ENCODE measurements at regions not wholly inside any gene's neighbourhood (a gene's known extent, or its start where the extent isn't known, plus 50 kb on each side); places are given as distances from the start of the nearest gene placed in this dataset.
"Not testable (repeated sequence)": the region's sequence is repeated elsewhere in the genome, so short reads cannot be mapped to it uniquely, and the experiment has no call there.

DNA sequence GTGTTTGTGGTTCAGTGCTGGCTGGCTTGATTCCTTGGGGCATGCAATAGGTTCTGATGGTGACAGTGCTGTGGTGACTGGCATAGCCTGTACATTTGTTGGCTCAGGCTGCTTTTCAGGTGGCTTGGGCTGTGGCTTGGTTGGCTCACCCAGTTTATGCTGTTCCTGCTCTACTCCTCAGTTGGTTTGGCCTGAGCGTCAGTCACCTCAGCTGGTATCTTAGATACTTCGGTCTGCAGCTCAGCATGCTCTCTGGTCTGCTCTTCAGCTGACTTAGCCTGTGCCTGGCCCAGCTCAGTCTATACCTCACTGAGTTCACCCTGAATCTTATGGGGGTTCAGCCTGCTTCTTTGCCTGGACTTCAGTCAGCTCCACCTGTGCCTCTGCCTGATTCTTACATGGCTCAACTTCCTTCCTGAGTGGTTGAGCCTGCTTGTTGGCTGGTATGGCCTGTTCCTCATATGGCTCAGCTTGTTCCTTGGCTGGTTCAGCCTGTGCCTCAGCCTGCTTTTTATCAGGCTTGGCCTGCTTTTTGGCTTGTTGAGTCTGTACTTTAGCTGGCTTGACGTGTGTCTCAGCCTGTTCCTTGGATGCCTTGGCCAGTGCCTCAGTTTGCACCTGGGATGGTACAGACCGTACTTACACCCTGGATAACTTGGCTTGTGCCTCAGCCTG is 170.6 kb downstream of the MSN start:
- no peaks in the 10 kb centered on the region for H3K9me3 ChIP-seq (ENCODE audit: control insufficient read depth, low read length)
- H3K4me1 ChIP-seq (ENCODE audit: control insufficient read depth, insufficient read depth, low read length): no peaks in the 10 kb centered on the region
- no peak overlapping the region for H3K4me3 ChIP-seq (ENCODE audit: insufficient read depth, low read depth, low read length)
- no peaks in the 10 kb centered on the region for H3K27me3 ChIP-seq (ENCODE audit: control insufficient read depth, insufficient read depth, low read length, poor library complexity, severe bottlenecking)
- no peak overlapping the region for H3K27ac ChIP-seq (ENCODE audit: insufficient read depth, low read depth, low read length, poor library complexity, severe bottlenecking)
- WGBS, 2 experiments: 92 to 97% methylated on average over 4 of the region's 4 CpGs
- H3K36me3 ChIP-seq (ENCODE audit: control insufficient read depth, insufficient read depth, low read length): no peaks in the 10 kb centered on the region

DNA sequence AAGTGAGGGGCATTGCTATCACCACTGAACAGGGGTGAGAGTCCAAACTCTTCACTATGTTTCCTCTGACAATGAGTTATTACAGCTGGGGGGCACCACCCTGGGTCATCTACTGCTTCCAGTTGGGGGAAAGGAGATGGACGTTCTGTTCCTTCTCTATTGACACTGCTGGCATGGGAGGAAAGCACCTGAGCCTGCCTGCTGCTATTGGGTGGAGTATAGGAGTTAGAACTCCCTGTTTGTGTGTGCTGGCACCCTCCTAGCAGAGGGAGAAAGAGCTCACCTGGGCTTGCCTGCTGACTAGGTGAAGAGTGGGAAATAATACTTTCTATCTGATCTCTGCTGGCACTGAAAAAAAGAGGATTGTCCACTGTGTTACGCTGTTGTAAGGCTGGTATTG is 163.8 kb downstream of the MSN start:
- Histone ChIP-seq H3K27me3 (ENCODE audit: control insufficient read depth, insufficient read depth, low read length, poor library complexity, severe bottlenecking) (no peaks in the 10 kb centered on the region), H3K36me3 (ENCODE audit: control insufficient read depth, insufficient read depth, low read length) (no peaks in the 10 kb centered on the region), H3K4me1 (ENCODE audit: control insufficient read depth, insufficient read depth, low read length) (no peaks in the 10 kb centered on the region), H3K4me3 (ENCODE audit: insufficient read depth, low read depth, low read length) (no peak overlapping the region), H3K27ac (ENCODE audit: insufficient read depth, low read depth, low read length, poor library complexity, severe bottlenecking) (no peak overlapping the region), H3K9me3 (ENCODE audit: control insufficient read depth, low read length) (no peaks in the 10 kb centered on the region)
- 56 to 83% methylated on average over 1 to 2 of the region's 2 CpGs for WGBS, 2 experiments

DNA sequence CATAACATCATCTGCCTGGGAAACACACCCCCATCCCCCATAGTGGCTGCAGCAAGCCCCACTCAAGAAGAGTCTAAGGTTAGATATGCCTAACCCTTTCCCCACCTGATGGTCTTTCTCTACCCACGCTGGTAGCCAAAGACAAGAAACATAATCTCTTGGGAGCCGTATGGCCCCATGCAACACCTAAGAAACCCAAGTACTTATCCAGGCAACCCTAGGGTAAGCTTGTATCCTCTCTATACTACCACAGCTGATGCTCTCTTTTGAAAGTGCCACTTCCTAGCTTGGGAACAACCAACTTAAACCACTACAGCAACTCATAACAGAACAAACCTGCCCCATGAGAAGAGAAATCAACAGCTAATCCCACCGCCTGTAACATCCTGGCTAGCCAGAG is 161.1 kb downstream of the MSN start:
- H3K4me1 ChIP-seq (ENCODE audit: control insufficient read depth, insufficient read depth, low read length): no peaks in the 10 kb centered on the region
- WGBS, 2 experiments: 86 to 97% methylated on average over 3 of the region's 3 CpGs
- no peak overlapping the region for H3K27ac ChIP-seq (ENCODE audit: insufficient read depth, low read depth, low read length, poor library complexity, severe bottlenecking)

DNA sequence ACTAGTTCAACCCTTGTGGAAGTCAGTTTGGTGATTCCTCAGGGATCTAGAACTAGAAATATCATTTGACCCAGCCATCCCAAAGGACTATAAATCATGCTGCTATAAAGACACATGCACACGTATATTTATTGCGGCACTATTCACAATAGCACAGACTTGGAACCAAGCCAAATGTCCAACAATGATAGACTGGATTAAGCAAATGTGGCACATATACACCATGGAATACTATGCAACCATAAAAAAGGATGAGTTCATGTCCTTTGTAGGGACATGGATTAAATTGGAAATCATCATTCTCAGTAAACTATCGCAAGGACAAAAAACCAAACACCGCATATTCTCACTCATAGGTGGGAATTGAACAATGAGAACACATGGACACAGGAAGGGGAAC is 157.8 kb downstream of the MSN start:
- not testable (repeated sequence) for H3K27ac ChIP-seq (ENCODE audit: insufficient read depth, low read depth, low read length, poor library complexity, severe bottlenecking); H3K4me1 ChIP-seq (ENCODE audit: control insufficient read depth, insufficient read depth, low read length); H3K9me3 ChIP-seq (ENCODE audit: control insufficient read depth, low read length); H3K36me3 ChIP-seq (ENCODE audit: control insufficient read depth, insufficient read depth, low read length); H3K4me3 ChIP-seq (ENCODE audit: insufficient read depth, low read depth, low read length)
- H3K27me3 ChIP-seq (ENCODE audit: control insufficient read depth, insufficient read depth, low read length, poor library complexity, severe bottlenecking): peaks cover 10% of the 10 kb centered on the region
- 85 to 100% methylated on average over 2 of the region's 4 CpGs for WGBS, 2 experiments

More for the DNA sequence above, 161.1 kb downstream of the MSN start:
- Histone ChIP-seq H3K27me3 (ENCODE audit: control insufficient read depth, insufficient read depth, low read length, poor library complexity, severe bottlenecking) (no peaks in the 10 kb centered on the region), H3K9me3 (ENCODE audit: control insufficient read depth, low read length) (no peaks in the 10 kb centered on the region), H3K36me3 (ENCODE audit: control insufficient read depth, insufficient read depth, low read length) (no peaks in the 10 kb centered on the region), H3K4me3 (ENCODE audit: insufficient read depth, low read depth, low read length) (no peak overlapping the region)

DNA sequence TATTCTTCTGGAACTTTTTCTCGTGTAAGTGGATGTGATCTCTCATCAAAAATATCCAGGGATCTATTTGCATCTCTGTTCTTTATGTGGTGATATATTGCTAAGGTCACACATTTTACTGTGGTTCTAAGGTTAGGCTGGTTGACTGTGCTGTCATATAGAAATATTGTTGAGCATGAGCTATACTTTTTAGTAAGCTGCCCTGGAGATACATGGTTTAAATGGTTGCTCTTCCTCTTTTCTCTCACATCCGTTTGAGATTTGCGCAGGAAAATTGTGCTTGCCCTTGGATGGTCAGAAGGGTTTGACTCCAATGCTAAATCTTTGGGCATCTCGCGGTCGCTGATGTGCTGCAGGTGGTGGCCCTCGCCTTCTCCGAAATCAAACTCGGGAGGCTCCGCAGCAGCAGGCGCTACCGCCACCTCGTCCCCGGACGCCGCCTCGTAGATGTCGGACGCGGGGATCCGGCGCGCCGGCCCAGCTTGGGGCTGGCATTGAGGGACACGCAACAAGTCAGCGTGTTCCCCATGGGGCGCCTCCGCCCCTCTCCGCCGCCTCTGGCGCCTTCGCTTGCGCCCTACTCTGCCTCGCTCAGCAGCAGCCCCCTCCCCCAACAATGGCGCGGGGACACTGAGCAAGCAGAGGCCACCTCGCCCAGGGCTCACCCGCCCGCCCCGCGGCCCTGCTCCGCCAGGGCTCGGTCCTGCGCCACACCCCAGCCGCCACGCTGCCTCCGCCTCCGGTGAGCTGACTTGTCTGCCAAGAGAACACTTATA is 154.5 kb downstream of the MSN start:
- Histone ChIP-seq H3K27me3 (ENCODE audit: control insufficient read depth, insufficient read depth, low read length, poor library complexity, severe bottlenecking) (peaks cover 10% of the 10 kb centered on the region), H3K27ac (ENCODE audit: insufficient read depth, low read depth, low read length, poor library complexity, severe bottlenecking) (no peak overlapping the region), H3K4me1 (ENCODE audit: control insufficient read depth, insufficient read depth, low read length) (no peaks in the 10 kb centered on the region), H3K4me3 (ENCODE audit: insufficient read depth, low read depth, low read length) (peak overlapping the region; percentile 20), H3K36me3 (ENCODE audit: control insufficient read depth, insufficient read depth, low read length) (no peaks in the 10 kb centered on the region), H3K9me3 (ENCODE audit: control insufficient read depth, low read length) (no peaks in the 10 kb centered on the region)
- WGBS, 2 experiments: 27 to 33% methylated on average over 46 to 48 of the region's 48 CpGs

DNA sequence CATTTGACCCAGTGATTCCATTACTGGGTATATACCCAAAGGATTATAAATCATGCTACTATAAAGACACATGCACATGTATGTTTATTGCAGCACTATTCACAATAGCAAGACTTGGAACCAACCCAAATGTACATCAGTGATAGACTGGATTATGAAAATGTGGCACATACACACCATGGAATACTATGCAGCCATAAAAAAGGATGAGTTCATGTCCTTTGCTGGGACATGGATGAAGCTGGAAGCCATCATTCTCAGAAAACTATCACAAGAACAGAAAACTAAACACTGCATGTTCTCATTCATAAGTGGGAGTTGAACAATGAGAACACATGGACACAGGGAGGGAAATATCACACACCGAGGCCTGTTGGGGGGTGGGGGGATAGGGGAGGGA is 152.5 kb downstream of the MSN start:
- H3K36me3 ChIP-seq (ENCODE audit: control insufficient read depth, insufficient read depth, low read length); H3K4me3 ChIP-seq (ENCODE audit: insufficient read depth, low read depth, low read length); H3K9me3 ChIP-seq (ENCODE audit: control insufficient read depth, low read length); H3K27ac ChIP-seq (ENCODE audit: insufficient read depth, low read depth, low read length, poor library complexity, severe bottlenecking); H3K4me1 ChIP-seq (ENCODE audit: control insufficient read depth, insufficient read depth, low read length): not testable (repeated sequence)
- WGBS, 2 experiments: 100% methylated on average over 1 of the region's 1 CpG
- peaks cover 10% of the 10 kb centered on the region for H3K27me3 ChIP-seq (ENCODE audit: control insufficient read depth, insufficient read depth, low read length, poor library complexity, severe bottlenecking)

DNA sequence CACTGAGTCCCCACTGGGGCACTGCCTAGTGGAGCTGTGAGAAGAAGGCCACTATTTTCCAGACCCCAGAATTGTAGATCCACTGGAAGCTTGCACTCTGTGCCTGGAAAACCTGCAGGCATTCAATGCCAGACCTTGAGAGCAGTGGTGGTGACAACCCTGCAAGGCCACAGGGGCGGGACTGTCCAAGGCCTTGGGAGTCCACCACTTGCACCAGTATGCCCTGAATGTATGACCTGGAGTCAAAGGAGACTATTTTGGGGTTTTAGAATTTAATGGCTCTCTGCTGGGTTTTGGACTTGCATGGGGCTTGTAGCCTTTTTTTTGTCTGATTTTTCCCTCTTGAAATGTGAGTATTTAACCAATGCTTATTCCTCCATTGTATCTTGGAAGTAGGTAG is 145.8 kb downstream of the MSN start:
- 83 to 92% methylated on average over 1 of the region's 1 CpG for WGBS, 2 experiments
- Histone ChIP-seq H3K9me3 (ENCODE audit: control insufficient read depth, low read length) (no peaks in the 10 kb centered on the region), H3K4me1 (ENCODE audit: control insufficient read depth, insufficient read depth, low read length) (no peaks in the 10 kb centered on the region), H3K36me3 (ENCODE audit: control insufficient read depth, insufficient read depth, low read length) (no peaks in the 10 kb centered on the region), H3K27me3 (ENCODE audit: control insufficient read depth, insufficient read depth, low read length, poor library complexity, severe bottlenecking) (no peaks in the 10 kb centered on the region), H3K27ac (ENCODE audit: insufficient read depth, low read depth, low read length, poor library complexity, severe bottlenecking) (no peak overlapping the region), H3K4me3 (ENCODE audit: insufficient read depth, low read depth, low read length) (no peak overlapping the region)

DNA sequence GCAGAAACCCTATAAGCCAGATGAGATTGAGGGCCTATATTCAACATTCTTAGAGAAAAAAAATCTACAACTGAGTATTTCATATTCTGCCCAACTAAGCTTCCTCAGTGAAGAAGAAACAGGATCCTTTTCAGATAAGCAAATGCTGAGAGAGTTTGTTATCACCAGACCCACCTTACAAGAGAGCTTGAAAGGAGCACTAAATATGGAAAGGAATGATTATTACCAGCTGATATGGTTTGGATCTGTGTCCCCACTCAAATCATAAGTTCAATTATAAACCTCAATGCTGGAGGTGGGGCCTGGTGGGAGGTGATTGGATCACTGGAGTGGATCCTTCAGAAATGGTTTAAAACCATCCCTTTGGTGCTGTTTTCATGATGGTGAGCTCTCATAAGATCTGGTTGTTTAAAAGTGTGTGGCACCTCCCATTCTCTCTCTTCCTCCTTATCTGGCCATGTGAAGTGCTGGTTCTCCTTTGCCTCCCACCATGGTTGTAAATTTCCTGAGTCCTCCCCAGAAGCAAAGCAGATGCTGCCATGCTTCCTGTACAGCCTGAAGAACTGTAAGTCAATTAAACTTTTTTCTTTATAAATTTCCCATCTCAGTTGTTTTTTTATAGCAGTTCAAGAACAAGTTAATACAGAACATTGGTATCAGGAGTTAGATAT is 144.2 kb downstream of the MSN start:
- H3K27ac ChIP-seq (ENCODE audit: insufficient read depth, low read depth, low read length, poor library complexity, severe bottlenecking): no peak overlapping the region
- H3K9me3 ChIP-seq (ENCODE audit: control insufficient read depth, low read length): no peaks in the 10 kb centered on the region
- H3K4me1 ChIP-seq (ENCODE audit: control insufficient read depth, insufficient read depth, low read length): no peaks in the 10 kb centered on the region
- H3K27me3 ChIP-seq (ENCODE audit: control insufficient read depth, insufficient read depth, low read length, poor library complexity, severe bottlenecking): no peaks in the 10 kb centered on the region
- no peaks in the 10 kb centered on the region for H3K36me3 ChIP-seq (ENCODE audit: control insufficient read depth, insufficient read depth, low read length)
- H3K4me3 ChIP-seq (ENCODE audit: insufficient read depth, low read depth, low read length): no peak overlapping the region

All from ectodermal cell (in vitro differentiated cells).